ENCODE measurements at regions not wholly inside any gene's neighbourhood (a gene's known extent, or its start where the extent isn't known, plus 50 kb on each side); places are given as distances from the start of the nearest gene placed in this dataset.
A peak's percentile ranks its signal among the peaks of the same experiment; 100 is the strongest.

DNA sequence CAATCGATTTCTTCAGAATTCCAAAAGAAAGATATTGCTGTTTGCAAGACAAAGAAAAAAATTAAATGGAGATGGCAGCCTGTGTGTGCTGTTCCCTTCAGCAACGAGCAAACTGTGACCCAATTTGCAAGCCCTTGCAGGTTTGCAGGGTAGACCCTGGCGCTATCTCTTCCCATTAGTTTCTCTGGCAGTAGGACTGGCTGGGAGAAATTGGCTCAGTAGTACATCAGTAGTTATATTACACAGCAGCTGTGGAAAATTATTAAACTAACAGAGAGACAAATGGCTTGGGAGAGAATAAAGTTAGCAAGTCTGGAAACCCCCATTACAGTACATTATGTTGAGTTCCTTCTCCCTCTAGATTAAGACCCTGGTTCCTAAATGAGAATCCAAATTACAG lies 116.4 kb upstream of the ITGB1 start:
- TF ChIP-seq, protein P1, sequence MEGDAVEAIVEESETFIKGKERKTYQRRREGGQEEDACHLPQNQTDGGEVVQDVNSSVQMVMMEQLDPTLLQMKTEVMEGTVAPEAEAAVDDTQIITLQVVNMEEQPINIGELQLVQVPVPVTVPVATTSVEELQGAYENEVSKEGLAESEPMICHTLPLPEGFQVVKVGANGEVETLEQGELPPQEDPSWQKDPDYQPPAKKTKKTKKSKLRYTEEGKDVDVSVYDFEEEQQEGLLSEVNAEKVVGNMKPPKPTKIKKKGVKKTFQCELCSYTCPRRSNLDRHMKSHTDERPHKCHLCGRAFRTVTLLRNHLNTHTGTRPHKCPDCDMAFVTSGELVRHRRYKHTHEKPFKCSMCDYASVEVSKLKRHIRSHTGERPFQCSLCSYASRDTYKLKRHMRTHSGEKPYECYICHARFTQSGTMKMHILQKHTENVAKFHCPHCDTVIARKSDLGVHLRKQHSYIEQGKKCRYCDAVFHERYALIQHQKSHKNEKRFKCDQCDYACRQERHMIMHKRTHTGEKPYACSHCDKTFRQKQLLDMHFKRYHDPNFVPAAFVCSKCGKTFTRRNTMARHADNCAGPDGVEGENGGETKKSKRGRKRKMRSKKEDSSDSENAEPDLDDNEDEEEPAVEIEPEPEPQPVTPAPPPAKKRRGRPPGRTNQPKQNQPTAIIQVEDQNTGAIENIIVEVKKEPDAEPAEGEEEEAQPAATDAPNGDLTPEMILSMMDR (IDR thresholded peaks at IDR 0.05; ENCODE audit: low read length, missing control alignments), result no peak
- no peak for DNase-seq (ENCODE audit: low read depth)
- H3K4me3 ChIP-seq (replicated peaks; ENCODE audit: low read depth, low read length), result no peak overlapping the region

DNA sequence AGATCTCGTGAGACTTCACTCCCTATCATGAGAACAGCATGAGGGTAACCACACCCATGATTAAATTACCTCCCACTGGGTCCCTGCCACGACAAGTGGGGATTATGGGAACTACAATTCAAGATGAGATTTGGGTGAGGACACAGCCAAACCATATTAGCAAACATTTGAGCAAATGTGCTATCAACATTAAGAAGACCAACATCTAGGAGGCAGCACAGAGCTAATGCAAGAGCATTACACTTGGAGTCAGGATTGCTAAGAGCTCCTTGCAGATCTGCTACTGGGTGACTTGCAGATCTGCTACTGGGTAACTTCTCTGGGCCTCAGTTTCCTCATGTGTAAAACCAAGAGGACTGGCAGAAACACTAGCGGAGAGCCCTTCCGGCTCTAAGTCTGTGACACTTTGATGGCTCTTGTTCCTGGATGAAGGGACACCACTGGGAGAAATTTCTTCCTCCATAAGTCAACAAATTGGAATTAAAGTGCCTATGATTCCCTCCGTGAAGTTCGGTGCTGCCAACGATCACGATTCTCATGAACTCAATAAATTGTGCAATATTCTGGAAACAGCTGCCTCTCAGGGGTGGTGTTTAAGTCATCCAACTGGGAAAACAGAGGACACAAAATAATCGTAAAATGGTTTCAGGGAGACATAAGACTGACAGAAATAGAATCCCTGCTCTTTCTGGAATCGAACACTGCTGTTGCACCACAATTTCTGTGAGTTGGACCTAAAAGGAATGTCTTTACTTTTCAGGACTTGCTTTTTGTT lies 115.8 kb upstream of the ITGB1 start:
- no peak overlapping the region for H3K4me3 ChIP-seq (replicated peaks; ENCODE audit: low read depth, low read length)
- TF ChIP-seq, protein P1 (IDR thresholded peaks at IDR 0.05; ENCODE audit: low read length, missing control alignments), result peak; percentile 8
- peak; percentile 36 for DNase-seq (ENCODE audit: low read depth)

- H3K4me3 ChIP-seq (replicated peaks; ENCODE audit: low read depth, low read length), result no peak overlapping the region
- TF ChIP-seq, protein P1 (IDR thresholded peaks at IDR 0.05; ENCODE audit: low read length, missing control alignments), result no peak
- no peak for DNase-seq (ENCODE audit: low read depth)
Measured at GRCh38 chr10:33071857-33072256, 113.8 kb upstream of the ITGB1 start.

- TF ChIP-seq, protein P1 (IDR thresholded peaks at IDR 0.05; ENCODE audit: low read length, missing control alignments), result no peak
Measured at GRCh38 chr10:33070101-33070500, 112.1 kb upstream of the ITGB1 start.

DNA sequence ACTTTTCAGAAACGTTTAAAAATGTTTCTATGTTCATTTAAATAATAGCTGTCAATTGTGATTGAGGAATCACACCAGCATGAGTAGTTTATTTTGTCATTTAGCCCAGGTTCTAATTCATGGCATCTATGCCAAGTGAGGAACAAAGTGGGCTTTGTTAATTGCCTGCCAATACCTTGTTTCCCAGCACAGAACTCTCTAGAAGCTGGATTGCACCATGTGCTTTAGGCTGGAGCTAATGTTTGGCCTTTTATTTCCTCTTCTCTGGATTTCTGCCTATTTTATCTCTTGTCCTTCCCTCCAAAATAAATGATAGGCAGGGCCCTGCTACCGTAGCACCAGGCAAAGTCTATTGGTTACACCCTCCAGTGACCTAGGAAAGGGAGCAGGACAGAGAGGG lies 109.9 kb upstream of the ITGB1 start:
- H3K4me3 ChIP-seq (replicated peaks; ENCODE audit: low read depth, low read length), result no peak overlapping the region
- TF ChIP-seq, protein P1 (IDR thresholded peaks at IDR 0.05; ENCODE audit: low read length, missing control alignments), result no peak
- DNase-seq (ENCODE audit: low read depth), result no peak

More at GRCh38 chr10:33070101-33070500, 112.1 kb upstream of the ITGB1 start:
- DNase-seq (ENCODE audit: low read depth), result no peak
- H3K4me3 ChIP-seq (replicated peaks; ENCODE audit: low read depth, low read length), result no peak overlapping the region

DNA sequence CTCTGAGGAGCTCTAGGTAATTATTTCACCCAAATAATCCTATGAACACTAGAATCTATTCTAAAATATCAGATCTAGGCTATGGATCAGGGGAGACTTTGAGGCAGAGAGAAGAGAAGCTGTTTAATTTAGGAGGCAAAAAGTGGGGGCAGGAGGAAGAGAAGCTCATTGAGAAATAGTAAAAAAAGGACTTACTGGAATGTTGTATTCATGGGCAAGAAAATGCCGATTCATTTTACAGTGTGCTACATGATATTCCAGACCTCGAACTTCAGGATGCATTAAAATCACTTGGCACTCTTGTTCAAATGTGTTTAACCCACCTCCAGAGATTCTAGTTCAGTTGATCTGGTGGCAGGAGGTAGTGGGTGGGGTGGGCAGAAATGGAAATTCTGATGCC lies 109.5 kb upstream of the ITGB1 start:
- DNase-seq (ENCODE audit: low read depth), result peak; percentile 29
- no peak overlapping the region for H3K4me3 ChIP-seq (replicated peaks; ENCODE audit: low read depth, low read length)
- TF ChIP-seq, protein P1 (IDR thresholded peaks at IDR 0.05; ENCODE audit: low read length, missing control alignments), result no peak

Data from fibroblast of pulmonary artery (primary cell).